ENCODE measurements at regions not wholly inside any gene's neighbourhood (a gene's known extent, or its start where the extent isn't known, plus 50 kb on each side); places are given as distances from the start of the nearest gene placed in this dataset.

DNA sequence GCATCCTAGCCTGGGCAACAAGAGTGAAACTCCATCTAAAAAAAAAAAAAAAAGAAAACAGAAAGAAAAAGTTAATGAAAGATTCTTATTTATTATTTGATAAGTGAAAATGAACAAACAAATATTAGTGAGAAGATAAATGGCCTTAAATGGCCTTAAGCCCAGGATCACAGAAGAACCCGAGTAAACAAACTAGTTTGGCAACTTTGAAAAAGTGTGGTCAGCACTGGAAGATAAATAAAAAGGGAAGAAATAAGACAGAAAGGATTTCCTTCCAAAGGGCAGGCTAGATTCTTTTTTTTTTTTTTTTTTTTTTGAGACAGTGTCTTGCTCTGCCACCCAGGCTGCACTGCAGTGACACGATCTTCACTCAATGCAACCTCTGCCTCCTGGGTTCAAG, 692.4 kb downstream of the CPS1 start:
- DNase-seq, result no peak

DNA sequence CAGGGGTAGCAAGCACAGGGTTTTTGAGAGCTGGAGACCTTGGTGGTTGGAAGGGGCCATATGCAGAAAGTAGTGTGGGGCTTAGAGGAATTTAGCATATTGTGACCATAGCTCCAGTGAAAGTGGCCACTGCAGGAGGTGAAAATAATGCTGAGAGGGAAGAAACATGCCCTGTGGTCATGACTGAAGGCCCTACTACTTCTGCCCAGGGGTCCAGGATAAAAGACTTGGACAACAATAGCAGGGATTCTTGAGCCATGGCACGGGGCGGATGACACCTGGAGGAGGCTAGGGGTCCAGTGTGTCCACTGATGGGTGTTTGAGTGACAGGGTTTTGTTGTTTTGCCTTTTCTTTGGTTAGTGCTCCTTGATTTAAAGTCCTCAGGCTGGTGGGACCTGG, 694.6 kb downstream of the CPS1 start:
- DNase-seq, result no peak

DNA sequence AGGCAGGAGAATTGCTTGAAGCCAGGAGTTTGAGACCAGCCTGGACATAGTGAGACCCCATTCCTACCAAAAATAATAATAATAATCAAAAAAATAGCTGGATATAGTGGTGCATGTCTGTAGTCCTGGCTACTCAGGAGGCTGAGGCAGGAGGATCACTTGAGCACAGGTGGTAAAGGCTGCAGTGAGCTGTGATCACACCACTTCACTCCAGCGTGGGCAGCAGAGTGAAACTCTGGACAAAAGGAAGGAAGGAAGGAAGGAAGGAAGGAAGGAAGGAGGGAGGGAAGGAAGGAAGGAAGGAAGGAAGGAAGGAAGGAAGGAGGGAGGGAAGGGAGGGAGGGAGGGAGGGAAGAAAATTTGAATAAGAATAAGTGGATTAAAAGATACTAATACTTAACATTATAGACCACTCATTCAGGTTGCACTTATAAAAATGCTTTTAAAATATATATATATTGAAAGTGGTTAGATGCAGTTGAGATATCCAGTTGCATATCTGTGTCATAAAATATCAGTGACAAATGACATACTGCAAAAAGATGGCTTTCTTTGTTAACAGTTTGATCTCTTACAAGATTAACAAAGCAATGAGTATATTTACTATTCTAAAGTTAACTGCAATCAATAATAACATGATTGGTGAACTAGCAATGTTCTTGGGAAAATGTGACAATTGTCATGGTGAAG, 702.4 kb downstream of the CPS1 start:
- no peak for DNase-seq

GRCh38 chr2:211259831-211260476, 703.6 kb downstream of the CPS1 start:
- DNase-seq, result no peak

DNA sequence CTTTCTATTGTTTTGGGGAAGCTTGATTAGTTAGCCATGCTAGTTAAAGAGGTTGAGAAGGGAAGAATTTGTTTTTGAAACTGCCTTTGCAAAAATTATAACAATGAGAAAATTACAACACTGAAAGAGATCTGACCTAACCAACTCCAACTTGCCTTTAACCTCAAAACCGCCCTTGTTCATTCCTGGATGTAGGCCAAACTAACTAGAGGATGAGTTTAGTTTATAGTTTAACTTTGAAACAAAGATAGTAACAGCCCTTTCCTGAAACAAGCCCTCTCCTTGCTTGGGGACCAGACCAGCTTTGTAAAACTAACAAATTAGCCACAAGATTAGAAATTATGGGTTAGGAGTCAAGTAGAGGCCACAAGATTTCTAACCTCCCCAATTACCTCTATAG, 713.9 kb downstream of the CPS1 start:
- DNase-seq, result no peak

DNA sequence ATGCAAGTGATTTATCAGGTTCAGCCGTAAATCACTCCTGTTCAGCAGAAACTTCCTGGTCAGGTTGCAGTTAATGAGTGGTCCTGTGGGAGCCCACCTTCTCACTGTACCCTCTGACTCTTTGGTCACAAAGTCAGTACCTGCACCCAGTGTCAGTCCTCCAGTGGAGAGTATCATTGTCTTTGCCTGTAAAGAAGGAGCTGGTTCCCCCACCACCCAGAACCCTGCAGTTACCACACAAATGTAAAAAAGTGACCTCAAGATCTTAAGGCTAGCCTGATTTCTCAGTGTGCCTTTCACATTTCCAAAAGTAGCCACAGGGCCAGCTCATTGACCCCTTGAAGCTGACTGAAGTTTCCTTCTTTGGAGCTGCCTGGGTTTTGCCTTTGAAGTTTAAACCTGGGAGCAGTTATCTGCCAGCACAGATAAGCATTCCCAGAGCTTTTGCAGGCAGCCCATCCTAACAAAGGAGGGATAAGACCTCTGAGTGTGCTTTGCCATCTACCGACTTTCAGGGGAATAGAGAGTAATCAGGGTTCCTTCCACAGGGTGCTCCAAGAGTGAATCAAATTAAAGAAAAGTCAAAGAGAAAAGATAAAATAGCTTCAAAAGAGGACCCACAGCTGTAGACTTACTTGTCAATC, 725.2 kb downstream of the CPS1 start:
- no peak for DNase-seq

DNA sequence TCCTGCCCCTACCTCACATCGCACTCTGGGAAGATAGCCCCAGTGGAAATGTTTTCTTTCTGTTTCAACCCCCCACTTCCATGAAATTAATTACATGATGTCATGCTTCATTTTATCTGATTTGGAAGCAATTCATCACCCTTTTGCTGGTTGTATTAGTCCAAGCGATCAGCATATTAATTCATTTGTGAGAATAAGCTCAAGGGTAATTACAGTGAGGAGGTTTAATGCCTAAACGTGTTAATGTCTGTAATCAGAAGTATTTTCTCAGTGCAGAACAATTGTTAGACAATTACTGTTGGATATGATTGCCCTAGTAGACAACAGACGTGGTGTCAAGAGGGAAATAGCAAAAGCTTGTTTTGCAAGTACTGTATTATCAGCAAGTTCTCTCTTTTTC, 746.3 kb downstream of the CPS1 start:
- no peak for DNase-seq

DNA sequence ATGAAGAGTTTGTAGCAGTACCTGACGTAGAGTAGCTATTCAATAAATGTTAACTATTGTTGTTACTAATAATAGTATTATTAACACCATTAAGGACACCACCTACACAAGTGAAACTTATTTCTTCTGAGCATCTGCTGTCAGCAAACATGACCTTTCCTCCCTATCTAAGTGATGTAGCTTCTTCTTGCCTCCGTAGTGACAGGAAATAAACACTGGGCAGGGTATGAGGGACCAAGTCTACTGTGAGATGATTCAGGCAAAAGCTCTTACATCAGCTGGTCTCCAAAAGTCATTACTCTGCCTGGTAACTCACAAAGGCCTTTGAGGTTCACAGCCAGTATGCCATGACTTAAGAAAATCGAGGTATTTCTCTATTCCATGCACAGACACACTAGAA, 750.5 kb downstream of the CPS1 start:
- DNase-seq, result no peak

All from activated T-cell treated with anti-CD3 and anti-CD28 coated beads, Interleukin-2, amount 50 U/mL, for 1 hour (primary cell).